HL-60 (cell line): ENCODE measurements at regions not wholly inside any gene's neighbourhood (a gene's known extent, or its start where the extent isn't known, plus 50 kb on each side); places are given as distances from the start of the nearest gene placed in this dataset.
"Not testable (repeated sequence)": the region's sequence is repeated elsewhere in the genome, so short reads cannot be mapped to it uniquely, and the experiment has no call there.

ENCODE experiments used
- DNase-seq, 2 experiments: peaks; one replicate each; pipeline ENCODE4 v3.0.0-alpha.2; 2010 to 2020; ENCODE audit warnings: low read depth in 1 of 2, low spot score in 1 of 2
- H3K27ac ChIP-seq: fragments of 250-450 bp; sonication (Bioruptor Pico); replicated peaks from 2 replicates; pipeline ENCODE4 v1.5.1; 2020; ENCODE audit warnings: mild to moderate bottlenecking, moderate library complexity
- H3K27me3 ChIP-seq: fragments of 250-450 bp; sonication (Bioruptor Pico); 2 replicates; pipeline ENCODE4 v1.5.1; 2021; ENCODE audit warnings: mild to moderate bottlenecking, moderate library complexity; ENCODE audit not compliant: insufficient read depth, poor library complexity, severe bottlenecking
- H3K4me3 ChIP-seq: replicated peaks from 2 replicates; pipeline ENCODE4 v1.5.1; 2011; ENCODE audit warnings: mild to moderate bottlenecking, control low read depth, low read length; ENCODE audit not compliant: insufficient read depth
- GABPA ChIP-seq: IDR thresholded peaks from 2 replicates; pipeline ENCODE4 v1.6.1; 2012; ENCODE audit warnings: low read depth
- POLR2AphosphoS5 ChIP-seq: IDR thresholded peaks from 2 replicates; pipeline ENCODE4 v1.6.1; 2012; ENCODE audit warnings: low read depth
- SPI1 ChIP-seq: IDR thresholded peaks from 2 replicates; pipeline ENCODE4 v1.6.1; 2012; ENCODE audit warnings: low read depth, mild to moderate bottlenecking, borderline replicate concordance
- TF ChIP-seq, protein P1 (sequence below): IDR thresholded peaks from 2 replicates; pipeline ENCODE4 v1.6.1; 2012; ENCODE audit warnings: low read depth; ENCODE audit not compliant: insufficient replicate concordance
- TF ChIP-seq, protein P2 (sequence below): IDR thresholded peaks from one replicate; pipeline ENCODE4 v1.5.1; 2011; ENCODE audit warnings: low read length, control low read depth, inconsistent platforms; ENCODE audit not compliant: insufficient read depth

DNA sequence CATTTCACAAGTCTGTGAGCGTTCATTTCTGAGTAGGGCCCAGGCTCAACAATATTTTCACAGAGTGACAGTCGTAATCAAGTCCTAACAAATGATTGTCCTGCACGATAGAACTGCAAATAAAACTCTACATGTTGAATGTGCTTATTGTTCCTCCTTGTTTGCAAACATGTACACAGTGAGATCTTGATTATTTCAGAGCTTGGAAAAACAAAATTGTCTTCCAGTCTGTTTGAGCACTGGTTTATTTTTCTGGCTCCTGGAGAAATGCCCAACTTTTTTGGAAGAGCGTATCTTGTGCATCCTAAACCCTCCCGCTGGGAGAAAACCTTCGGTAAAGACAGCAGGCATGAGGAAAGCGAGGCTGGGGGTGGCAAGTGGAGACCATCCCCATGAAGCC is 91.1 kb downstream of the TEX36 start:
- TF ChIP-seq, protein P1, sequence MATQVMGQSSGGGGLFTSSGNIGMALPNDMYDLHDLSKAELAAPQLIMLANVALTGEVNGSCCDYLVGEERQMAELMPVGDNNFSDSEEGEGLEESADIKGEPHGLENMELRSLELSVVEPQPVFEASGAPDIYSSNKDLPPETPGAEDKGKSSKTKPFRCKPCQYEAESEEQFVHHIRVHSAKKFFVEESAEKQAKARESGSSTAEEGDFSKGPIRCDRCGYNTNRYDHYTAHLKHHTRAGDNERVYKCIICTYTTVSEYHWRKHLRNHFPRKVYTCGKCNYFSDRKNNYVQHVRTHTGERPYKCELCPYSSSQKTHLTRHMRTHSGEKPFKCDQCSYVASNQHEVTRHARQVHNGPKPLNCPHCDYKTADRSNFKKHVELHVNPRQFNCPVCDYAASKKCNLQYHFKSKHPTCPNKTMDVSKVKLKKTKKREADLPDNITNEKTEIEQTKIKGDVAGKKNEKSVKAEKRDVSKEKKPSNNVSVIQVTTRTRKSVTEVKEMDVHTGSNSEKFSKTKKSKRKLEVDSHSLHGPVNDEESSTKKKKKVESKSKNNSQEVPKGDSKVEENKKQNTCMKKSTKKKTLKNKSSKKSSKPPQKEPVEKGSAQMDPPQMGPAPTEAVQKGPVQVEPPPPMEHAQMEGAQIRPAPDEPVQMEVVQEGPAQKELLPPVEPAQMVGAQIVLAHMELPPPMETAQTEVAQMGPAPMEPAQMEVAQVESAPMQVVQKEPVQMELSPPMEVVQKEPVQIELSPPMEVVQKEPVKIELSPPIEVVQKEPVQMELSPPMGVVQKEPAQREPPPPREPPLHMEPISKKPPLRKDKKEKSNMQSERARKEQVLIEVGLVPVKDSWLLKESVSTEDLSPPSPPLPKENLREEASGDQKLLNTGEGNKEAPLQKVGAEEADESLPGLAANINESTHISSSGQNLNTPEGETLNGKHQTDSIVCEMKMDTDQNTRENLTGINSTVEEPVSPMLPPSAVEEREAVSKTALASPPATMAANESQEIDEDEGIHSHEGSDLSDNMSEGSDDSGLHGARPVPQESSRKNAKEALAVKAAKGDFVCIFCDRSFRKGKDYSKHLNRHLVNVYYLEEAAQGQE, result no peak

DNA sequence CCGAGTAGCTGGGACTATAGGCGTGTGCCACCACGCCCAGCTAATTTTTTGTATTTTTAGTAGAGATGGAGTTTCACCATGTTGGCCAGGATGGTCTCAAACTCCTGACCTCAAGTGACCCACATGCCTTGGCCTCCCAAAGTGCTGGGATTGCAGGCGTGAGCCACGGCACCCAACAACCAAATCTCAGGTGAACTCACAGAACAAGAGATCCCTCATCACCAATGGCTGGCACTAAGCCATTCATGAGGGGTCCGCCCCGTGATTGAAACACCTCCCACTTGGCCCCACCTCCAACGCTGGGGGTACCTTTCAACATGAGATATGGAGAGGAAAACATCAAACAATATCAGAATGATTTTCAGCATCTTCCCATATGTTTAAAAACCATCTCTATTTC is 94.2 kb downstream of the TEX36 start:
- H3K27me3 ChIP-seq, H3K4me3 ChIP-seq, DNase-seq, H3K27ac ChIP-seq: not testable (repeated sequence)

More for the DNA sequence above, 91.1 kb downstream of the TEX36 start:
- no peak overlapping the region for H3K4me3 ChIP-seq
- H3K27ac ChIP-seq, result no peak overlapping the region
- DNase-seq, result no peak
- H3K27me3 ChIP-seq, result no peaks in the 10 kb centered on the region

DNA sequence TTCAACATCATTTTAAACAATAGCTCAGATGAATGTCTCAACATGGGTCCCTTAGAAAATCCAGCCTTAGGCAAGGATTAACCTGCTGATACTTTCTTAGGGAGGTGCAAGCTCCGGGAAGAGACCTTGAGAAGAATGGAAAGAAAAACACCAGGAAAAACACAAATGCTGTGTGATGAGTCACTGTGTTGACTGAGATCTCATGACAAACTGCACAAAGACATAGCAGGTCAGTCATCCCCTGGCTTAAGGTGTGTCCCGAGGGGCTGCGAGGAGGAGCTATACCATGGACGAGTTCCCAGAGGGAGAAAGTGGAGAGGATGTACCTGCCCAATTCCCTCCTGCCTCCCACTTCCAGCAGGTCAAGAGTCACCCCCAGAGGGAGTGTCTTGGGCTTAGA is 98.0 kb downstream of the TEX36 start:
- DNase-seq, result no peak
- Histone ChIP-seq H3K4me3 (no peak overlapping the region), H3K27ac (no peak overlapping the region), H3K27me3 (peaks cover 4% of the 10 kb centered on the region)
- no peak for TF ChIP-seq GABPA
- no peak for TF ChIP-seq POLR2AphosphoS5
- no peak for TF ChIP-seq SPI1
- TF ChIP-seq, protein P2, sequence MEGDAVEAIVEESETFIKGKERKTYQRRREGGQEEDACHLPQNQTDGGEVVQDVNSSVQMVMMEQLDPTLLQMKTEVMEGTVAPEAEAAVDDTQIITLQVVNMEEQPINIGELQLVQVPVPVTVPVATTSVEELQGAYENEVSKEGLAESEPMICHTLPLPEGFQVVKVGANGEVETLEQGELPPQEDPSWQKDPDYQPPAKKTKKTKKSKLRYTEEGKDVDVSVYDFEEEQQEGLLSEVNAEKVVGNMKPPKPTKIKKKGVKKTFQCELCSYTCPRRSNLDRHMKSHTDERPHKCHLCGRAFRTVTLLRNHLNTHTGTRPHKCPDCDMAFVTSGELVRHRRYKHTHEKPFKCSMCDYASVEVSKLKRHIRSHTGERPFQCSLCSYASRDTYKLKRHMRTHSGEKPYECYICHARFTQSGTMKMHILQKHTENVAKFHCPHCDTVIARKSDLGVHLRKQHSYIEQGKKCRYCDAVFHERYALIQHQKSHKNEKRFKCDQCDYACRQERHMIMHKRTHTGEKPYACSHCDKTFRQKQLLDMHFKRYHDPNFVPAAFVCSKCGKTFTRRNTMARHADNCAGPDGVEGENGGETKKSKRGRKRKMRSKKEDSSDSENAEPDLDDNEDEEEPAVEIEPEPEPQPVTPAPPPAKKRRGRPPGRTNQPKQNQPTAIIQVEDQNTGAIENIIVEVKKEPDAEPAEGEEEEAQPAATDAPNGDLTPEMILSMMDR, result no peak
- TF ChIP-seq, protein P1, result no peak

DNA sequence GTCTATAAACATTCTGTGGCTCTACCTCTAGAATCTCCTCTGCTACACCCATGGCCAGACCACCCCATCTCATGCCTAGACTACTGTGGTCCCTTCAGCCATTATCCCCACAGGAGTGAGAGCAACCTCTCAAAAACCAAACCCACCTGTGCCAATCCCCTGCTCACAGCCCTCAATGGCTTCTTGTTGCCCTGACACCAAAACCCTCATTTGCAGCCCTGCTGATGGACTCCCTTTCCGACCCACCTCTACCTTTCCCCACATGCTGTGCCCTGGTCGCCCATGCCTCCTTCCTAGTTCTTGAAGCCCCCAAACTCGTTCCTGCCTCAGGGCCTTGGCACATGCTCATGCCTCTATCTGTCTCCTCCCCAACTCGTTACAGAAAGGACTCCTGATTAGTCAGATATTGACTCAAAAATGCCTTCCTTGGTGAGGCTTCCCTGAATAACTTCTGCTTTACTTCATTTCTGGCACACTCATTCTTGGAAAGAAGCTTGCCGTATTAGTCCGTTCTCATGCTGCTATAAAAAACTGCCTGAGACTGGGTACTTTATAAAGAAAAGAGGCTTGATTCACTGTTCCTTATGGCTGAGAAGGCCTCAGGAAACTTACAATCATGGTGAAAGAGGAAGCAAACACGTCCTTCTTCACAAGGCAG is 104.2 kb downstream of the TEX36 start:
- no peak for DNase-seq
- H3K4me3 ChIP-seq, result no peak overlapping the region
- TF ChIP-seq, protein P1, result no peak
- TF ChIP-seq POLR2AphosphoS5, result no peak
- TF ChIP-seq GABPA, result no peak
- TF ChIP-seq, protein P2, result no peak
- TF ChIP-seq SPI1, result no peak
- peaks cover 2% of the 10 kb centered on the region for H3K27me3 ChIP-seq
- no peak overlapping the region for H3K27ac ChIP-seq
